Lower leg skin (tissue), 3 donors: ENCODE measurements at regions not wholly inside any gene's neighbourhood (a gene's known extent, or its start where the extent isn't known, plus 50 kb on each side); places are given as distances from the start of the nearest gene placed in this dataset.

Experiments
- CTCF ChIP-seq, 3 donors: fragments of 450-650 bp; IDR thresholded peaks; one replicate each; pipeline ENCODE4 v1.5.1; 2016; ENCODE audit warnings: antibody characterized with exemption in 3 of 3, mild to moderate bottlenecking in 3 of 3, moderate library complexity in 2 of 3
- POLR2A ChIP-seq, 2 donors: fragments of 450-650 bp; IDR thresholded peaks; one replicate each; pipeline ENCODE4 v1.6.1; 2016 to 2017; ENCODE audit warnings: antibody characterized with exemption in 2 of 2, mild to moderate bottlenecking in 1 of 2, moderate library complexity in 1 of 2

GRCh38 chr6:86775893-86776292, 161.4 kb upstream of the HTR1E start:
- TF ChIP-seq CTCF (IDR thresholded peaks at IDR 0.05) (no peak), POLR2A (IDR thresholded peaks at IDR 0.05) (no peak)
